AG10803 (cell line): ENCODE measurements at regions not wholly inside any gene's neighbourhood (a gene's known extent, or its start where the extent isn't known, plus 50 kb on each side); places are given as distances from the start of the nearest gene placed in this dataset.

Experiments used
- DNase-seq: peaks from one replicate; pipeline ENCODE4 v3.0.0; 2010; ENCODE audit warnings: low read depth
- H3K4me3 ChIP-seq: 2 replicates; pipeline ENCODE4 v1.5.1; 2011; ENCODE audit warnings: mild to moderate bottlenecking, low read length, control low read depth
- TF ChIP-seq, protein P1 (sequence below): conservative IDR thresholded peaks from 2 replicates; pipeline ENCODE4 v1.5.1; 2011; ENCODE audit warnings: mild to moderate bottlenecking, low read length, control low read depth, inconsistent platforms

DNA sequence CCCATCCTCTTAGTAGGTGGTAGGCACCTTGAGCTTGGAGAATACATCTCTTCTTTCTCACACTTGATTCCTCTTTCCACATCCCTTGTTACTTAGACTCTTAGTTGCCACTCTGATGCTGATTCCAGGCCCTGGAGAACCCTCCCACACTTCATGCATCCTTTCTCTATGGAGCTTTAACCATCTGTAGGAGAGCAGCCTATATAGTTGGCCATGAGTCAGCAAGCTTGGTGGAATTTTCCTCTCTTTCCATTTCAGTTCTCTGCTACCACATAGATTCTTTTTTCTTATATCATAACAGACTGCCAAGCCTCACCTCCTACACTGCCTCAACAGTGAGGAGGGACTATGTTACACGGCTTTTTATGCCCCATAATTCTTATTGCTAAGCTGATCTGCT lies 851.6 kb upstream of the CDH2 start:
- TF ChIP-seq, protein P1, sequence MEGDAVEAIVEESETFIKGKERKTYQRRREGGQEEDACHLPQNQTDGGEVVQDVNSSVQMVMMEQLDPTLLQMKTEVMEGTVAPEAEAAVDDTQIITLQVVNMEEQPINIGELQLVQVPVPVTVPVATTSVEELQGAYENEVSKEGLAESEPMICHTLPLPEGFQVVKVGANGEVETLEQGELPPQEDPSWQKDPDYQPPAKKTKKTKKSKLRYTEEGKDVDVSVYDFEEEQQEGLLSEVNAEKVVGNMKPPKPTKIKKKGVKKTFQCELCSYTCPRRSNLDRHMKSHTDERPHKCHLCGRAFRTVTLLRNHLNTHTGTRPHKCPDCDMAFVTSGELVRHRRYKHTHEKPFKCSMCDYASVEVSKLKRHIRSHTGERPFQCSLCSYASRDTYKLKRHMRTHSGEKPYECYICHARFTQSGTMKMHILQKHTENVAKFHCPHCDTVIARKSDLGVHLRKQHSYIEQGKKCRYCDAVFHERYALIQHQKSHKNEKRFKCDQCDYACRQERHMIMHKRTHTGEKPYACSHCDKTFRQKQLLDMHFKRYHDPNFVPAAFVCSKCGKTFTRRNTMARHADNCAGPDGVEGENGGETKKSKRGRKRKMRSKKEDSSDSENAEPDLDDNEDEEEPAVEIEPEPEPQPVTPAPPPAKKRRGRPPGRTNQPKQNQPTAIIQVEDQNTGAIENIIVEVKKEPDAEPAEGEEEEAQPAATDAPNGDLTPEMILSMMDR, result no peak
- no peak for DNase-seq

DNA sequence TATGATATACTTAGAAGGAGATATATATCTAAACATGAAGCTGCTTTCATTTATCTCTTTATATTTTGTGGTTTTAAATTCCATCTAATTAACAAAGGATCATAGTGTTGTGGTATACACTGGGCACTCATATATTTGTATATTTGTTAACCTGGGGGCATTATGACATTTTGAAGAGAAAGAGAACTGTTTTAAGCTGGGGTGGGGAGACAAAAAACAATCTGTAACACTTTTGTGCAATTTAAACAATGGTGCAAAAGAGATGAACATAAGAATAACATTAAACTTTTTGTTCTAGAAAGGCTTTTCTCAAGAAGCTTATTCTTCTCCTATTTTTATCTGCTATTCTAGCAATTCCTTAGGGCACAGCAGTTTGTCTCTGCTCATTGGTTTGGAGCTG lies 842.0 kb upstream of the CDH2 start:
- TF ChIP-seq, protein P1, result no peak
- DNase-seq, result no peak
- H3K4me3 ChIP-seq, result no peak overlapping the region

More for the DNA sequence above, 851.6 kb upstream of the CDH2 start:
- H3K4me3 ChIP-seq, result no peak overlapping the region

DNA sequence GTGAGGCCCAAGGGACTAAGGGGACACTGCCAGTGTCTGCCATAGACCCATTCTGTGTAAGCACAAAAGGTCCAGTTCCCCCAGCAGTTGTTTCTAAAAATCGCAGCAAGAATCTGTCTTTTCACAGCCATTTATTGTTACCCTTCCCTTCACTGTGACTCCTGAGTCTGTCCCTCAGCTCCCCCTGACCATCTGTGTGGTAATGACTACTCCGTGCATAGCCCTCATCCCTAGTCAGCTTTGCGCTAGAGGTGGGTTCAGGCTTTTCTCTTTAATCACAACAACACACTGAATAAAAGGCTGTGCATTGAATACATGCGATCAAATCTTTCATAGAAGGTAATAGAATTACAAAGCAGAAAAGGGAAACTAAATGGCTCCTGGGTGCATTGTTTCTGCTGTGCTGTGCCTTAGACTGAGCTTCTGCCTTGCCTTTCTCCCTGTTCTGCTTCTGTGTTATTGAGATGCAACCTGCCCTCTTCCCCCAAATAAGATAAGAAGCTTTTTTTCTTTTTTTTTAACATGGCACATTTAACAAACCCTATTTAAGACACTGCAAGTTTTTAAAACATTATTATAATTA lies 836.0 kb upstream of the CDH2 start:
- DNase-seq, result no peak
- TF ChIP-seq, protein P1, result no peak

DNA sequence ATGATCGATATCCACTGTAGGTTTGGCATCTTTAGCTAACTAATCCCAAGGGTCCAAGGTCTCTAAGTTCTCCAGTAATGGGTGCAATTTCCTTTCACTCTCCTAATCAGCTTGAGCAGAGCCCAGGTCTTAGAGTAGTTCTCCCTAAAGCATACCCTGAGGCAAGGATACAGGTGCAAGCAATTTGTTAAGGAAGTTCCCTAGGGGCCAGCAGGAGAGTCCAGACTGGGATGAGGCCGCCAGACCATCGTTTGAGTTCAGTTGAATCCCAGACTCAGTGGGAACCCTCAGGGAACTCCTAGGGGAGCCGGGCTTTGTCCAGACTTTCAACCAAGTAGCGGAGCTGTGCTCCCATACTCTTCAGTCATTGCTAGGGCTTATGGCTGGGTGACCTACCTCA lies 835.4 kb upstream of the CDH2 start:
- no peak overlapping the region for H3K4me3 ChIP-seq
- TF ChIP-seq, protein P1, result no peak
- DNase-seq, result no peak

More for the DNA sequence above, 836.0 kb upstream of the CDH2 start:
- H3K4me3 ChIP-seq, result no peak overlapping the region

DNA sequence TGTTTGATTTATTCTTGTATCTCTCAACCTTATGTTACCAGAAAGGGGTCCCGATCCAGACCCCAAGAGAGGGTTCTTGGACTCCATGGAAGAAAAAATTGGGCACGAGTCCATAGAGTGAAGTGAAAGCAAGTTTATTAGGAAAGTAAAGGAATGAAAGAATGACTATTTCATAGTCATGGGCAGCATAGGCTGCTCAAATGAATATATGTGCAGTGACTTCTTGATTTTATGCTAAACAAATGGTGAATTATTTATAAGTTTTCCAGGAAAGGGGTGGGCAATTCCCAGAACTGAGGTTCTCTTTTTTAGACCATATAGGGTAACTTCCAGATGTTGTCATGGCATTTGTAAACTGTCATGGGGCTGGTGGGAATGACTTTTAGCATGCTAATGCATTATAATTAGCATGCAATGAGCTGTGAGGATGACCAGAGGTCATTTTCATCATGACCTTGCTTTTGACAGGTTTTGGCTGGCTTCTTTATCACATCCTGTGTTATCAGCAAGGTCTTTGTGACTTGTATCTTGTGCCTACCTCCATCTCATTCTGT lies 832.4 kb upstream of the CDH2 start:
- TF ChIP-seq, protein P1, result no peak
- H3K4me3 ChIP-seq, result no peak overlapping the region
- no peak for DNase-seq

DNA sequence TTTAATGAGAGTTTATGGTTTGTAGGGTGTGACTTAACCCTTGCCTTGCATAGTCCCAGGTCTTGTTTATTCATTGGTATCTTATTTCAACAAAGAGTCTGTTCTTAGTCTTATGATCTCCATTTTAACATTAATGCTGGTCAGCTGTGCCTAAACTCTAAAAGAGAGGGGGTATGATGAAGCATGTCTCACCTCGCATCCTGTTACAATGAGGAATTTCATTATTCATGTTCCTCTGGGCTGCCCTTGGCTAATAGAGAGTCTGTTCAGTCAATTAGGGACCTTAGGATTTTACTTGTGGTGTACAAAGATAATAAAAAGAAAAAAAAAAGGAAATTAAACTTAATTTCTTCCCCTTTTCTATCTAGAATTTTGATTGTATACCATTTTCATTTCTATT lies 831.9 kb upstream of the CDH2 start:
- DNase-seq, result no peak
- TF ChIP-seq, protein P1, result no peak
- H3K4me3 ChIP-seq, result no peak overlapping the region

DNA sequence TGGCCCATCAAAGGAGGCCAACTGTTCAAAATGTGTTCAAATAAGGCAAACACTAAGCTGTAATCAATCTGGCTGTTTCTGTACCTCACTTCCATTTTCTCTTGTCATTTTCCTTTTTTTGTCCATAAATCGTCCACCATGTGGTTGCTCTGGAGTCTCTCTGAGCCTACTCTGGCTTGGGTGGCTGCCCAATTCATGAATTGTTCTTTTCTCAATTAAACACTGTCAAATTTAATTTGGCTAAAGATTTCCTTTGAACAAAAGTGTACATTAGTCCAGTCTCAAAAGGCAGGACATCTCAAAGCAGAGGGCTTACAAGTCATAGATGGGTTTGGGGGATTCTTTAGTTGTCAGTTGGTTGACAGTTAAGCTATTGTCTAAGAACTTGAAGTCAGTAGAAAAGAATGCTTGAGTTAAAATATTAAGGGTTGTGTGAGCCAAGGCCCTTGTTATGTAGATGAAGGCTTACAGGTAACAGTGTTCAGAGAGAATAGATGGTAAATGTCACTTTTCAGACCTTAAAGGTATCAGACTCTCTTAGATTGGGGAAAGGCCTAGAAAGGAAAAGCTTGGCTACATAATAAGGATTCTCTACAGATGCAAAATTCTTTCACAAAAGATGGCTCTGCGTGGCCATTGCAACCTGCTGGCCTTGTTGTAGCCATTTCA lies 831.2 kb upstream of the CDH2 start:
- no peak for DNase-seq
- no peak overlapping the region for H3K4me3 ChIP-seq
- TF ChIP-seq, protein P1, result no peak
